Kidney epithelial cell (primary cell): ENCODE measurements at regions not wholly inside any gene's neighbourhood (a gene's known extent, or its start where the extent isn't known, plus 50 kb on each side); places are given as distances from the start of the nearest gene placed in this dataset.

Experiments
- DNase-seq: peaks from one replicate; pipeline ENCODE4 v3.0.0-alpha.2; 2010; ENCODE audit warnings: low read depth
- H3K27me3 ChIP-seq: 2 replicates; pipeline ENCODE4 v1.6.0; 2011; ENCODE audit warnings: low read length; ENCODE audit not compliant: control insufficient read depth, insufficient read depth
- H3K36me3 ChIP-seq: 2 replicates; pipeline ENCODE4 v1.5.1; 2011; ENCODE audit warnings: low read length; ENCODE audit not compliant: control insufficient read depth, insufficient read depth
- H3K4me3 ChIP-seq: 2 replicates; pipeline ENCODE4 v1.5.1; 2011; ENCODE audit warnings: low read depth, mild to moderate bottlenecking, control low read depth, low read length
- TF ChIP-seq, protein P1 (sequence below): IDR thresholded peaks from 2 replicates; pipeline ENCODE4 v1.5.1; 2011; ENCODE audit warnings: mild to moderate bottlenecking, moderate library complexity, low read length, control low read depth, inconsistent platforms; ENCODE audit not compliant: insufficient read depth, poor library complexity, severe bottlenecking

DNA sequence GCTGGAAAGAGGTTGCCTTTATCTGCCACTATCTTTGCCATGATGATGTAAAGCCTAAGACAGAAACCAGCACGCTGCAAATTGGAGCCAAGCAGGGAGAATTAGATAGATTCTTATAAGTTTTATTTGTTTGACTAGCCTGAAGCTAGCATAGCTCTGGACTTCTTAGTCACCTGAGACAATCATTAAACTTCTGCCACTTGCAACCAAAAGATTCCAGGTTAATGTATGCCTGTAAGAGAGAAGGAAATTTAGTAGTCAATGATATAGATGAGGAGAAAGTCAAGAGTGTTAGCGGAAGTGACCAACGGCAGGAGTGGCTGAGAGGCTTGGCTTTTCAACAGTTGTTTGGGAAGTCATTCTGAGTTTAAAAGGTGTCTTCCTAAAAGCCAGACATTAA is 1106.6 kb downstream of the VRK1 start:
- no peaks in the 10 kb centered on the region for H3K36me3 ChIP-seq
- TF ChIP-seq, protein P1, sequence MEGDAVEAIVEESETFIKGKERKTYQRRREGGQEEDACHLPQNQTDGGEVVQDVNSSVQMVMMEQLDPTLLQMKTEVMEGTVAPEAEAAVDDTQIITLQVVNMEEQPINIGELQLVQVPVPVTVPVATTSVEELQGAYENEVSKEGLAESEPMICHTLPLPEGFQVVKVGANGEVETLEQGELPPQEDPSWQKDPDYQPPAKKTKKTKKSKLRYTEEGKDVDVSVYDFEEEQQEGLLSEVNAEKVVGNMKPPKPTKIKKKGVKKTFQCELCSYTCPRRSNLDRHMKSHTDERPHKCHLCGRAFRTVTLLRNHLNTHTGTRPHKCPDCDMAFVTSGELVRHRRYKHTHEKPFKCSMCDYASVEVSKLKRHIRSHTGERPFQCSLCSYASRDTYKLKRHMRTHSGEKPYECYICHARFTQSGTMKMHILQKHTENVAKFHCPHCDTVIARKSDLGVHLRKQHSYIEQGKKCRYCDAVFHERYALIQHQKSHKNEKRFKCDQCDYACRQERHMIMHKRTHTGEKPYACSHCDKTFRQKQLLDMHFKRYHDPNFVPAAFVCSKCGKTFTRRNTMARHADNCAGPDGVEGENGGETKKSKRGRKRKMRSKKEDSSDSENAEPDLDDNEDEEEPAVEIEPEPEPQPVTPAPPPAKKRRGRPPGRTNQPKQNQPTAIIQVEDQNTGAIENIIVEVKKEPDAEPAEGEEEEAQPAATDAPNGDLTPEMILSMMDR, result no peak
- H3K4me3 ChIP-seq, result no peak overlapping the region
- no peaks in the 10 kb centered on the region for H3K27me3 ChIP-seq
- no peak for DNase-seq

DNA sequence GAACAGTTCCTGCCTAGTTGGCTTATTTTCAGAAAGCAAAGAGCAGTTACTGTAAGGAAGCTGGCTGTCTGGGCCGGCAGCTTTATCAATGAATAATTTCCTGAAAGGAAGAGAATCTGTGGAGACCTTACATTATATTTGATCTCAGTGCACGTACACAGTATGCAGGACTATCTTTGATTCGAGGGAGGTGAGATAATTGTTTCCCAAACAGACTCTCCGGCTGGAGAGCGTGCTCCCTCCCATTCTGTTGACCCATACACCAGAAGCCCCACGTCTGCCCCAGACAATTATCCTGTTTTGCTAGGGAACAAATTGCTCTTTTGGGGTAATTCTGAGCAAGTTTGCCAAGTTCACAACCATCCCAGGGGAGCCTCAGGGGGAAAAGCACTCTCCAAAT is 1115.0 kb downstream of the VRK1 start:
- no peaks in the 10 kb centered on the region for H3K27me3 ChIP-seq
- TF ChIP-seq, protein P1, result no peak
- H3K36me3 ChIP-seq, result no peaks in the 10 kb centered on the region
- DNase-seq, result no peak
- H3K4me3 ChIP-seq, result no peak overlapping the region

DNA sequence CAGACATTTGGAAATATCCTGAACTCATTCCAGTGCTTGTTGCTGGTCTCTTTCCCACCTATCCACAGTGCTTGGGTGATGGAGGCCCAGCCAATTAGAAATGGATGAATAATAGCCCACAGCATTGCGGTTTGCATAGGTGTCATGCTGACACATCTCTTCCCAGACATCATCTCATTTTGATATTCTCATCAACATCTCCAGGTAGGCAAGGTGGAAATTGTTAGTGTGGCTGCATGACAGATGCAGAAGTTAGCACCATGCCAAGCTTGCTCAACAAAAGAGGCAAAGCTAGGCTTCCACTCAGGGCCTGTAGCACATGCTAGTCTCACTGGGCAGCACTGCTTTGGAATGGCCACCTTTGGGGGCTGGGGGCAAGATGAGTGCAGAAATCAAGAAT is 1118.9 kb downstream of the VRK1 start:
- H3K4me3 ChIP-seq, result no peak overlapping the region
- H3K36me3 ChIP-seq, result no peaks in the 10 kb centered on the region
- TF ChIP-seq, protein P1, result no peak
- H3K27me3 ChIP-seq, result no peaks in the 10 kb centered on the region
- no peak for DNase-seq

DNA sequence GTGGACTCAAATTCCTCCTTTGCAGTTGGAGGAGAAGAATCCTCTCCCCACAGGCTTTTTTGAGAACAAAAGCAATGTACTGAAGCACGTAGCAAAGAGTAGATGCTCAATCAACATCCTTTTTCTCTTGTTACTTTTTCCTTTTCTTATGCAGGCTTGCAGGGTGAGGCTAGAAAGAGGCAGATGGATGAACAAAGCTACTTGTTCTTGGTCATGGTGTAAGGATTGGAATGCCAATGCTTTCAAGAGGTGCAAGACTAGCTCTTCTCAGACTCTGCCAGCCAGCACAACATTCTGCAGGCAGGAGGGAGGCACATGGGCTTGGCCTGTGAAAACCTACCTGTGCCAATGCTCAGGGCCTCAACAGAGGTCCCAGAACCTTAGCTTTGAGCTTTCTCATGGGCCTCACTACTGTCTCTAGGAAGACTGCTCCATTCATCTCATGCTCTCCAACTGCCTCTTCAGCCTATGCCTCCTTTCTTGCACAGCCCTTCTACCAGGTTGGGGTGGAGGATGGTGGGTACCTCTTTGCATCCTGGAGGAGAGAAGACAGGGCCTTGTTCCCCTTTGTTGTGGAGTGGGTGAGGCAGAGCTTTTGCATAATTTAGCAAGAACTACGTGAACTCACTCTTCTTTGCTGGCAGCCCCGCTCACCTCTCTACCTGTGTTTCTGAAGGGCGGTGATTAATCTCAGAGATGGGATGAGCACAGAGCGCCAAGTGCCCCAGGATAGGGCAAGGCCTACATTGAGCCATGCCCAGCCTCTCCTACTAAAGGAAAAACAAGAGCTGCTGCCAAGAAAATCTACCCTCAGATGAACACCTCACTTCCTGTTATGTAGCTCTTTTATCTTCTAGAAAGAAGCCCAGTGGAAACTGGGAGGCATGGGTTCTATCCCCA is 1119.7 kb downstream of the VRK1 start:
- Histone ChIP-seq H3K4me3 (no peak overlapping the region), H3K27me3 (no peaks in the 10 kb centered on the region), H3K36me3 (no peaks in the 10 kb centered on the region)
- no peak for DNase-seq
- TF ChIP-seq, protein P1, result no peak

DNA sequence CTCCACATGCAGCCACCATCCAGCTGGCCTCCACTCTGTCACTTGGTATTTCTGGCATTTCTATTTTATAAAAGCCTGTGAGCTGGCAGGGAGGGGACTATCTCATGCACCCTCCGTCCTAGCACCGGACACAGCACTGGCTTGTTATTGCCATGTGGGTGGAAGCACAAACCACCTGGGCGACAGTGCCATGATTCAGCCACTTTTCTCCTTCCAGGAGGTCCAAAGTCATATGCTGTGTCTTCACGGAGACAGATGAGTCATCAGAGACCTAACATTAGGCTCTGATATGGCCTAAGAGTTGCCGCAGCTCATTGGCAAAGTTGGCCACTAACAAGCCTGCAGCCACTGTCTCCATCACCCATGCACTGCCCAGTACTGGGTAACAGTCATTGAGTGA is 1123.0 kb downstream of the VRK1 start:
- Histone ChIP-seq H3K4me3 (no peak overlapping the region), H3K27me3 (no peaks in the 10 kb centered on the region), H3K36me3 (no peaks in the 10 kb centered on the region)
- no peak for DNase-seq
- TF ChIP-seq, protein P1, result no peak

DNA sequence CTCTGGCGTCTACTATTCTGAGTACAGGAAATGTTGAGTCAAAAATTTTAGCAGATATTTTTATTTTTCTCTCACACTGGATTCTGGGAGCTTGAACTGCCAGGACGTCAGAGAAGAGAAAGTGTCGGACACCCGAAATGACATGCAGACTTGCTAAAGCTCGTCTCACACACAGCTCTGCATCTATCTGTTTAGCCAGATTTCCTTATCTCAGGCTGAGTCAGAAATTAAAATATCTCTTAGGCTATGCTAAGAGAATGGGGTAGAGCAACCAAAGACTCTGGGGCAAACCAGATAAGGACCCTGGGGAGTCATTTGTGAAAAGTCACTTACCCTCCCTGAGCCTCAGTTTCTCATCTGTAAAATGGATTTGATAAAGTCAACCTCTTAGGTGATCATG is 1124.1 kb downstream of the VRK1 start:
- TF ChIP-seq, protein P1, result no peak
- no peak for DNase-seq
- no peak overlapping the region for H3K4me3 ChIP-seq
- no peaks in the 10 kb centered on the region for H3K27me3 ChIP-seq
- no peaks in the 10 kb centered on the region for H3K36me3 ChIP-seq
